A673 (cell line): ENCODE measurements at regions not wholly inside any gene's neighbourhood (a gene's known extent, or its start where the extent isn't known, plus 50 kb on each side); places are given as distances from the start of the nearest gene placed in this dataset.

ENCODE experiments used
- BruUV-seq: library from RNA; stranded (reverse); fragments of 400-500 nt; replicated peaks from 2 replicates; lab custom pipeline; 2021; lab: Mats Ljungman, UMichigan
- CTCF ChIA-PET: fragments of 300-600 bp; sonication (Branson Sonifier 250); formaldehyde crosslinking; loops from one replicate; lab custom pipeline; 2022; ENCODE audit warnings: antibody characterized with exemption; lab: Charles Lee
- POLR2A ChIA-PET: fragments of 300-600 bp; sonication (Branson Sonifier 250); formaldehyde crosslinking; loops from one replicate; lab custom pipeline; 2022; ENCODE audit warnings: antibody characterized with exemption; ENCODE audit not compliant: low non-redundant PET; lab: Charles Lee
- DNase-seq: peaks from one replicate; pipeline ENCODE4 v3.0.0-alpha.2; 2015; ENCODE audit warnings: low spot score
- H3K27ac ChIP-seq: fragments of 200-600 bp; sonication (generic); 2 replicates; pipeline ENCODE4 v1.5.1; 2016; ENCODE audit warnings: mixed run types, low read depth, mild to moderate bottlenecking, mixed read lengths, antibody characterized with exemption, low read length; ENCODE audit not compliant: poor library complexity, severe bottlenecking
- H3K27me3 ChIP-seq: fragments of 200-600 bp; sonication (generic); replicated peaks from 2 replicates; pipeline ENCODE4 v1.6.1; 2017; ENCODE audit warnings: mixed run types, low read depth, mild to moderate bottlenecking, mixed read lengths, antibody characterized with exemption, low read length; ENCODE audit not compliant: insufficient read depth, poor library complexity
- H3K36me3 ChIP-seq: fragments of 200-600 bp; sonication (generic); 2 replicates; pipeline ENCODE4 v1.6.1; 2016; ENCODE audit warnings: mixed run types, mild to moderate bottlenecking, mixed read lengths, antibody characterized with exemption, low read length; ENCODE audit not compliant: insufficient read depth, poor library complexity, severe bottlenecking
- H3K4me1 ChIP-seq: fragments of 200-600 bp; sonication (generic); 2 replicates; pipeline ENCODE4 v1.6.1; 2017; ENCODE audit warnings: mixed run types, mild to moderate bottlenecking, mixed read lengths, antibody characterized with exemption, low read length; ENCODE audit not compliant: insufficient read depth, poor library complexity, severe bottlenecking
- H3K4me3 ChIP-seq: fragments of 200-600 bp; sonication (generic); 2 replicates; pipeline ENCODE4 v1.5.1; 2016; ENCODE audit warnings: low read depth, mixed run types, mild to moderate bottlenecking, mixed read lengths, low read length; ENCODE audit not compliant: poor library complexity, severe bottlenecking
- H3K9me3 ChIP-seq: fragments of 200-600 bp; sonication (generic); 2 replicates; pipeline ENCODE4 v1.6.1; 2016; ENCODE audit warnings: mixed run types, low read depth, mild to moderate bottlenecking, mixed read lengths, antibody characterized with exemption, low read length; ENCODE audit not compliant: poor library complexity, severe bottlenecking
- CTCF ChIP-seq: fragments of 300-800, 200-600 bp; sonication (generic); conservative IDR thresholded peaks from 2 replicates; pipeline ENCODE4 v1.5.1; 2017; ENCODE audit warnings: low read depth, mild to moderate bottlenecking, antibody characterized with exemption, low read length, moderate library complexity, mixed read lengths
- EZH2 ChIP-seq: fragments of 200-600 bp; sonication (generic); IDR thresholded peaks from 2 replicates; pipeline ENCODE4 v1.6.1; 2017; ENCODE audit warnings: borderline replicate concordance, low read depth, mild to moderate bottlenecking, mixed read lengths, antibody characterized with exemption, low read length; ENCODE audit not compliant: poor library complexity, severe bottlenecking
- intact Hi-C: fragments of 100-400 bp; cut with micrococcal nuclease; formaldehyde crosslinking; loops from one replicate; pipeline ENCODE4 v1.10.0; 2022; ENCODE audit not compliant: unreplicated experiment

DNA sequence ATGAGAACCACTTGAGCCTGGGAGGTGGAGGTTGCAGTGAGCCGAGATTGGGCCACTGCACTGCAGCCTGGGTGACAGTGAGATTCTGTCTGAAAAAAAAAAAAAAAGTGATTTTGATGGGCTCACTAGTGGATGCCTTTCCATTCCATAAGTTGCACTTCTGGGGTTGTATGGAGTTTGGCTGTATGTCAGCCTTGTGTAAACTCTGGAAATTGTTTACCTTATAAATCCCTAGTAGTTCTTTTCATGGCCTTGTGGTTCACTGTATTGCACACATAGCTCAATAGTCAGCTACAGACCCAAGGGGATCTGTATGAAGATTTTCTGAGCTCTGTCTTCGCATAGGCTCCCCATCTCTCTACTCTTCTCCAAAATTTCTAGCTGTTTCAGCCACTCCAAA, 131.9 kb downstream of the SOX11 start:
- POLR2A ChIA-PET = no interaction called here
- BruUV-seq = no TSS peak
- intact Hi-C loops = no loop called here
- TF ChIP-seq CTCF = no peak
- Histone ChIP-seq H3K4me3 (no peak overlapping the region), H3K27ac (no peak overlapping the region), H3K36me3 (no peaks in the 10 kb centered on the region), H3K9me3 (no peaks in the 10 kb centered on the region), H3K27me3 (no peaks in the 10 kb centered on the region), H3K4me1 (peaks cover 14% of the 10 kb centered on the region)
- CTCF ChIA-PET = no interaction called here
- no peak for DNase-seq

DNA sequence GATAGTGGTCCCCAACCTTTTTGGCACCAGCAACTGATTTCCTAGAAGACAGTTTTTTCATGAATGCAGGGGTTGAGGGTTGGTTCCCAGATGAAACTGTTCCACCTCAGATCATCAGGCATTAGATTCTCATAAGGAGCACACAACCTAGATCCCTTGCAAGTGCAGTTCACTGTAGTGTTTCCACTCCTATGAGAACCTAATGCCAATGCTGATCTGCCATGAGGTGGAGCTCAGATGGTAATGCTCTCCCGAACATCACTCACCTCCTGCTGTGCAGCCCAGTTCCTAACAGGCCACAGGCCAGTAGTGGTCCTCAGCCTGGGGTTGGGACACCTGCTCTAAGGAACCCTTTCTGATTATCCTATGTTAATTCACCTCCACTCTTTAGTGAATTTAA, 133.5 kb downstream of the SOX11 start:
- CTCF ChIA-PET = no interaction called here
- Histone ChIP-seq H3K27me3 (no peaks in the 10 kb centered on the region), H3K27ac (no peak overlapping the region), H3K4me3 (no peak overlapping the region), H3K4me1 (peaks cover 14% of the 10 kb centered on the region), H3K9me3 (no peaks in the 10 kb centered on the region), H3K36me3 (no peaks in the 10 kb centered on the region)
- TF ChIP-seq CTCF (no peak), EZH2 (no peak)
- BruUV-seq = no TSS peak
- intact Hi-C loops = no loop called here
- no peak for DNase-seq
- POLR2A ChIA-PET = no interaction called here

DNA sequence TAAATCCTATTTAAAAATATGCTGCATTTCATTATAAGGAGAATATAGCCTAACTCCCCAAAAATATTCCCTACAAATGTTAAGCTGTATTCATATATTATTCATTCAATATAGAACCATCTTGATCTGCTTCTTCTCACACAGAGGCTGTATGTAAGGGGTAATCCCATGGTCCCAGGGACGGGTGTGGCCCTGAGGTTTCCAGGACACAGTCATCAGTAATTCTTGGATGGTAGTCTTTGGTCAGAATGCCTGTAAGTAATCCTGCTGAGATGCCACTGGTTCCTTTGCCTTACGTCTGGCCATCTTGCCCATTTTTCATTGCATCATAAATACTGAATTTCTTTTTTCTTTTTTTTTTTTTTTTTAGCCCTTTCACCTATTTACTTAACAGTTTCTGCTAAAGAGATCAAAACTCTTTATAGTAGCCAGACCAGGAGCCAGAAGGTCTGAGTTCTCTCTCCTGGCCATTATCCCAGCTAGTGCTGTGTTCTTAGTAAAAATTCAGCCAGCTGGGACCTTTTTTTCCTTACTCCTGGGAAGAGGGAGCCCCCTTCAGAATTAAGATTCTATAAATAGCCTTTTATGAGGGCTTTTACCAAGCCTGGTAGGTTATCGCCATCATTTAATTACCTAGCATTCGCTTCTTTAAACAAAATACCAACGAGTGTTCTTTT, 134.9 kb downstream of the SOX11 start:
- TF ChIP-seq EZH2 (no peak), CTCF (no peak)
- DNase-seq = no peak
- Histone ChIP-seq H3K27ac (no peak overlapping the region), H3K36me3 (no peaks in the 10 kb centered on the region), H3K4me3 (no peak overlapping the region), H3K4me1 (peaks cover 14% of the 10 kb centered on the region), H3K9me3 (no peaks in the 10 kb centered on the region), H3K27me3 (no peaks in the 10 kb centered on the region)
- ChIA-PET POLR2A (no interaction called here), CTCF (no interaction called here)
- intact Hi-C loops = no loop called here
- no TSS peak for BruUV-seq
